Adrenal gland (tissue), 9 donors: ENCODE measurements at regions not wholly inside any gene's neighbourhood (a gene's known extent, or its start where the extent isn't known, plus 50 kb on each side); places are given as distances from the start of the nearest gene placed in this dataset.
A peak's percentile ranks its signal among the peaks of the same experiment; 100 is the strongest.
"Not testable (repeated sequence)": the region's sequence is repeated elsewhere in the genome, so short reads cannot be mapped to it uniquely, and the experiment has no call there.

Experiments used
- DNase-seq, 7 donors: peaks; one replicate each; pipeline ENCODE4 v3.0.0-alpha.2; 2019 to 2020
- H3K27ac ChIP-seq, 5 donors: fragments of 200-600 bp; sonication (generic) in 4 of 5; 1 replicate in 3 of 5; 2 replicates in 2 of 5; pipeline versions ENCODE4 v1.5.1 to v1.8.0; 2016 to 2020; ENCODE audit warnings: mild to moderate bottlenecking in 1 of 5
- H3K27me3 ChIP-seq: fragments of 200-600 bp; 2 replicates; pipeline ENCODE4 v1.8.0; 2021
- H3K36me3 ChIP-seq, 2 donors: fragments of 200-600 bp; replicated peaks in 1 of 2; 1 replicate in 1 of 2; 2 replicates in 1 of 2; pipeline versions ENCODE4 v1.5.1 to v1.8.0; 2018 to 2022
- H3K4me1 ChIP-seq, 2 donors: fragments of 200-600 bp; replicated peaks in 1 of 2; 1 replicate in 1 of 2; 2 replicates in 1 of 2; pipeline versions ENCODE4 v1.5.1 to v1.8.0; 2018 to 2021
- H3K4me3 ChIP-seq, 4 donors: fragments of 200-600 bp; sonication (generic) in 3 of 4; one replicate each; pipeline ENCODE4 v1.5.1; 2016 to 2018
- H3K9me3 ChIP-seq, 3 donors: fragments of 200-600 bp; sonication (generic) in 1 of 3; replicated peaks in 1 of 3; 1 replicate in 2 of 3; 2 replicates in 1 of 3; pipeline versions ENCODE4 v1.5.1 to v1.8.0; 2016 to 2021
- POLR2A ChIP-seq, 2 donors: fragments of 450-650 bp; IDR thresholded peaks; one replicate each; pipeline ENCODE4 v1.6.1; 2017; ENCODE audit warnings: antibody characterized with exemption in 2 of 2, mild to moderate bottlenecking in 2 of 2, moderate library complexity in 1 of 2
- WGBS, 4 donors: extraction: QIAGEN DNeasy Blood & Tissue Kit in 2 of 4; methylation state at CpG; one replicate each; pipeline versions ENCODE4 v1.1.5 to v1.1.7; 2013 to 2017; 5-methylcytosine and 5-hydroxymethylcytosine counted together
- intact Hi-C, 2 donors: fragments of 100-400 bp; cut with DNase I; formaldehyde crosslinking; loops; one replicate each; pipeline versions ENCODE4 v1.14.1 to v1.15.0; 2022 to 2023
- TF ChIP-seq, protein P1 (sequence below), 6 experiments: fragments of 450-650 bp in 4 of 6; fragments of 200-600 bp in 2 of 6; sonication (generic) in 1 of 6; IDR thresholded peaks; 1 replicate in 5 of 6; 2 replicates in 1 of 6; pipeline versions ENCODE4 v1.5.1 to v1.8.0; 2016 to 2021; ENCODE audit warnings: antibody characterized with exemption in 6 of 6, mild to moderate bottlenecking in 2 of 6, moderate library complexity in 1 of 6
- donor health status: healthy with polysubstance abuse.
- donor health status: Bipolar disorder and iron deficiency.
- donor health status: DM: yes; HTN: yes; CAD: no.
- donor health status: DM: no; HTN: no; CAD: no.
- donor health status: DM: no; HTN: no; CAD: no.

DNA sequence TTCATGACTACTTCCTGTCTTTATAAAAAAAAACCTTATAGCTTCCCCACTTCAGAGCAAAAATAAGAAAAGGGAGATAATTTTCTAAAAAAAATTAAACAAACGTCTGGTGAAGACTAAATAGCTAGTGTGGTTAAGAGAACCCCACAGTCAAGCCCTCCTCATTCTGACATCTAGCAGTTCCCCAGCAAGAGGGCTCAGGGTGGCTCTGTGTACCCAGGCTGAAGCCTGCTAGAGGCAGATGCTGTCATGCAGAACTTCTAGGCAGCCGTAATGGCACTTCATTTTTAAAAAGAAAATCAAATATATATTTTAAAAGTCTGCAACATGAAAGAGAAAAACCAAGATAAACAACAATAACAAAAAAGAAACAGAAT is 223.1 kb upstream of the KLF14 start:
- Histone ChIP-seq H3K27ac (no peak overlapping the region), H3K4me1 (peaks cover 13 to 44% of the 10 kb centered on the region in 2 donors), H3K9me3 (no peaks in the 10 kb centered on the region), H3K4me3 (no peak overlapping the region), H3K27me3 (no peaks in the 10 kb centered on the region), H3K36me3 (peaks cover 0 to 3% of the 10 kb centered on the region in 2 donors)
- DNase-seq = no peak
- intact Hi-C loops = no loop called here
- TF ChIP-seq POLR2A (IDR thresholded peaks at IDR 0.05) = no peak
- TF ChIP-seq, protein P1, sequence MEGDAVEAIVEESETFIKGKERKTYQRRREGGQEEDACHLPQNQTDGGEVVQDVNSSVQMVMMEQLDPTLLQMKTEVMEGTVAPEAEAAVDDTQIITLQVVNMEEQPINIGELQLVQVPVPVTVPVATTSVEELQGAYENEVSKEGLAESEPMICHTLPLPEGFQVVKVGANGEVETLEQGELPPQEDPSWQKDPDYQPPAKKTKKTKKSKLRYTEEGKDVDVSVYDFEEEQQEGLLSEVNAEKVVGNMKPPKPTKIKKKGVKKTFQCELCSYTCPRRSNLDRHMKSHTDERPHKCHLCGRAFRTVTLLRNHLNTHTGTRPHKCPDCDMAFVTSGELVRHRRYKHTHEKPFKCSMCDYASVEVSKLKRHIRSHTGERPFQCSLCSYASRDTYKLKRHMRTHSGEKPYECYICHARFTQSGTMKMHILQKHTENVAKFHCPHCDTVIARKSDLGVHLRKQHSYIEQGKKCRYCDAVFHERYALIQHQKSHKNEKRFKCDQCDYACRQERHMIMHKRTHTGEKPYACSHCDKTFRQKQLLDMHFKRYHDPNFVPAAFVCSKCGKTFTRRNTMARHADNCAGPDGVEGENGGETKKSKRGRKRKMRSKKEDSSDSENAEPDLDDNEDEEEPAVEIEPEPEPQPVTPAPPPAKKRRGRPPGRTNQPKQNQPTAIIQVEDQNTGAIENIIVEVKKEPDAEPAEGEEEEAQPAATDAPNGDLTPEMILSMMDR (IDR thresholded peaks at IDR 0.05) = no peak
- 53 to 69% (median 59%) methylated on average over 2 of the region's 2 CpGs for WGBS, 4 donors

DNA sequence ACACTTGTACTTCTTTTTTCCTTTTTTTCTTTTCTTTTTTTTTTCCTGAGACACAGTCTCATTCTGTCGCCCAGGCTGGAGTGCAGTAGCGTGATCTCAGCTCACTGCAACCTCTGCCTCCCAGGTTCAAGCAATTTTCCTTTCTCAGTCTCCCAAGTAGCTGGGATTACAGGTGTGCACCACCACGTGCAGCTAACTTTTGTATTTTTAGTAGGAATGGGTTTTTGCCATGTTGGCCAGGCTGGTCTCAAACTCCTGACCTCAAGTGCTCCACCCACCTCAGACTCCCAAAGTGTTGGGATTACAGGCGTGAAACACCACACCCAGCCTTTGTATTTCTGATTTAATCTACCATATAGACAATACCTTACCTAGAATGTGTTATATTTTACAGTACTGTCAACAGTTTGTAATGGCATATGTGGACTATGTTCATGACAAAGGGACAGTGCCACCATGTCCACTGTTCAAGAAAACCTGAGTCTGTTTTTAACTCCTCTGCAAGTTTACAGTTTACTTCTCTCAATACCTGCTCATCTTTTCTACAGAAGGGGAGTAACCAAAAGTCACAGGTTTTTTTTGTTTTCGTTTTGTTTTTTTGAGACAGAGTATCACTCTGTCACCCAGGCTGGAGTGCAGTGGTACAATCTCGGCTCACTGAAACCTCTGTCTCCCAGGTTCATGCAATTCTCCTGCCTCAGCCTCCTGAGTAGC is 223.9 kb upstream of the KLF14 start:
- H3K4me3 ChIP-seq, H3K27me3 ChIP-seq, H3K27ac ChIP-seq, H3K36me3 ChIP-seq, H3K9me3 ChIP-seq, DNase-seq: not testable (repeated sequence)
- intact Hi-C loops = loop anchor here in 1 of 2 donors (2.0 kb wide), 1 partner anchor 57 kb away; no protein-coding TSS in a partner anchor
- WGBS, 4 donors = 88 to 93% (median 91%) methylated on average over 6 of the region's 6 CpGs
- H3K4me1 ChIP-seq = peaks cover 15 to 48% of the 10 kb centered on the region in 2 donors

DNA sequence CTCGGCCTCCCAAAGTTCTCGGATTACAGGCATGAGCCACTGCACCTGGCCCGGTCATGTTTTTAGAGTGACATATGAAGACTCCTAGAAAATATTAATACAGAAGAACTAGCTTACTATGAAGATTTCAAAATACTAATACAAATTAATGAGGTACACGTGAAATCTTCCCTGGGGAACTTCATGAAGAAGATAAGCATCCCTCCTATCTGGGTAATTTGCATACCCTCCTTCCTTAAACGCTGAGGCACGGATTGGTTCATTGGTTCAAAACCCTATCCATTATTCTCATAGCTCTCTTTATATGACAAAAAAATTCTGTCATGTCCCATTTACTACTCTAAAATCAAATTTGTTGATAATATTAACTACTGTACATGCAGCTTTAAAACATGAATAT is 224.8 kb upstream of the KLF14 start:
- TF ChIP-seq, protein P1 (IDR thresholded peaks at IDR 0.05) = no peak
- TF ChIP-seq POLR2A (IDR thresholded peaks at IDR 0.05) = no peak
- DNase-seq = no peak
- 72 to 82% (median 75%) methylated on average over 6 of the region's 6 CpGs for WGBS, 4 donors
- Histone ChIP-seq H3K4me3 (no peak overlapping the region), H3K27ac (no peak overlapping the region), H3K36me3 (no peaks in the 10 kb centered on the region), H3K9me3 (no peaks in the 10 kb centered on the region), H3K27me3 (no peaks in the 10 kb centered on the region), H3K4me1 (peaks cover 15 to 52% of the 10 kb centered on the region in 2 donors)
- intact Hi-C loops = loop anchor here in 1 of 2 donors (2.0 kb wide), 1 partner anchor 58 kb away; no protein-coding TSS in a partner anchor

DNA sequence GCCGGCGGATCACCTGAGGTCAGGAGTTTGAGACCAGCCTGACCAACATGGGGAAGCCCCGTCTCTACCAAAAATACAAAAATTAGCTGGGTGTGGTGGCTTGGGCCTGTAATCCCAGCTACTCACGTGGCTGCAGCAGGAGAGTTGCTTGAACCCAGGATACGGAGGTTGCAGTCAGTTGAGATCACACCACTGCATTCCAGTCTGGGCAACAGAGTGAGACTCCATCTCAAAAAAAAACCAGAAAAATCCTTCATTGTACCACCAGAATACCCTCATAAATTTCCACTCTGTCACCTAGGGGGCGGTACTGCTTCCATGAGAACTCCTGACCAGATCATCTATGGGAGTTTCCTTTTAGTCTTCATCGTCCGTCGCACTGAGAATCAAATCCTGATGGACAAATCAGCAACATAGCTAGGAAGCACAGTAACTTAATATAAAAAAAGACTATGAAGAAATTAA is 225.8 kb upstream of the KLF14 start:
- no peak for DNase-seq
- peak overlapping the region in 3 of 5 donors; percentile 7 to 61 (median 36) for H3K27ac ChIP-seq
- 78 to 88% (median 83%) methylated on average over 7 to 9 of the region's 9 CpGs for WGBS, 4 donors
- H3K27me3 ChIP-seq = no peaks in the 10 kb centered on the region
- H3K9me3 ChIP-seq = no peaks in the 10 kb centered on the region
- intact Hi-C loops = loop anchor here in 1 of 2 donors (2.0 kb wide), 1 partner anchor 59 kb away; no protein-coding TSS in a partner anchor
- H3K36me3 ChIP-seq = no peaks in the 10 kb centered on the region
- TF ChIP-seq, protein P1 (IDR thresholded peaks at IDR 0.05) = peak in 2 of 6 experiments; percentile 8 to 15
- no peak for TF ChIP-seq POLR2A (IDR thresholded peaks at IDR 0.05)
- no peak overlapping the region for H3K4me3 ChIP-seq
- H3K4me1 ChIP-seq = peaks cover 15 to 57% of the 10 kb centered on the region in 2 donors
